Body of pancreas (tissue), 4 donors: ENCODE measurements at regions not wholly inside any gene's neighbourhood (a gene's known extent, or its start where the extent isn't known, plus 50 kb on each side); places are given as distances from the start of the nearest gene placed in this dataset.

Experiments
- CTCF ChIP-seq, 7 experiments: fragments of 450-650 bp in 4 of 7; fragments of 200-600 bp in 3 of 7; sonication (generic) in 3 of 7; IDR thresholded peaks; one replicate each; pipeline ENCODE4 v1.5.1; 2016 to 2019; ENCODE audit warnings: antibody characterized with exemption in 7 of 7
- POLR2A ChIP-seq, 3 donors: fragments of 450-650 bp; IDR thresholded peaks; one replicate each; pipeline ENCODE4 v1.6.1; 2016; ENCODE audit warnings: antibody characterized with exemption in 3 of 3, mild to moderate bottlenecking in 2 of 3

GRCh38 chr17:77496401-77496801 lies 355.6 kb downstream of the SEC14L1 start:
- TF ChIP-seq CTCF (IDR thresholded peaks at IDR 0.05) (no peak), POLR2A (IDR thresholded peaks at IDR 0.05) (no peak)
